ENCODE measurements at regions not wholly inside any gene's neighbourhood (a gene's known extent, or its start where the extent isn't known, plus 50 kb on each side); places are given as distances from the start of the nearest gene placed in this dataset.
"Not testable (repeated sequence)": the region's sequence is repeated elsewhere in the genome, so short reads cannot be mapped to it uniquely, and the experiment has no call there.

- no peak overlapping the region for H2AFZ ChIP-seq (ENCODE audit: low read depth, low read length)
- no peak overlapping the region for H3K4me3 ChIP-seq (ENCODE audit: low read depth in 1 of 2, low read length in 2 of 2)
- H3K4me1 ChIP-seq (ENCODE audit: insufficient read depth, low read length): no peaks in the 10 kb centered on the region
- H3K27ac ChIP-seq (ENCODE audit: low read length): no peak overlapping the region
- H3K9ac ChIP-seq (ENCODE audit: low read depth, low read length): no peak overlapping the region
- no peaks in the 10 kb centered on the region for H4K20me1 ChIP-seq (ENCODE audit: insufficient read depth, low read length)
- ATAC-seq (ENCODE audit: insufficient read depth, low read depth) (no peak), DNase-seq (no peak)
- H3K36me3 ChIP-seq (ENCODE audit: insufficient read depth, low read length): no peaks in the 10 kb centered on the region
- H3K79me2 ChIP-seq (ENCODE audit: insufficient read depth, low read length): no peaks in the 10 kb centered on the region
- no peak overlapping the region for H3K4me2 ChIP-seq (ENCODE audit: insufficient read depth, low read length)
- TF ChIP-seq CTCF (IDR thresholded peaks at IDR 0.05; ENCODE audit: borderline replicate concordance, extremely low read depth, low read length, poor library complexity, severe bottlenecking): no peak
- no peak for TF ChIP-seq EZH2 (IDR thresholded peaks at IDR 0.05; ENCODE audit: borderline replicate concordance, low read depth, low read length, severe bottlenecking)
- H3K27me3 ChIP-seq (ENCODE audit: insufficient read depth, low read length, poor library complexity): no peaks in the 10 kb centered on the region
- no peaks in the 10 kb centered on the region for H3K9me3 ChIP-seq (ENCODE audit: insufficient read depth, low read length, severe bottlenecking)
Observed at GRCh38 chr18:30781601-30782000, 260.9 kb downstream of the DSC3 start.

GRCh38 chr18:30775629-30776028, 266.9 kb downstream of the DSC3 start:
- Histone ChIP-seq H3K9ac (ENCODE audit: low read depth, low read length) (no peak overlapping the region), H4K20me1 (ENCODE audit: insufficient read depth, low read length) (no peaks in the 10 kb centered on the region), H2AFZ (ENCODE audit: low read depth, low read length) (no peak overlapping the region), H3K27ac (ENCODE audit: low read length) (no peak overlapping the region), H3K4me1 (ENCODE audit: insufficient read depth, low read length) (no peaks in the 10 kb centered on the region), H3K79me2 (ENCODE audit: insufficient read depth, low read length) (no peaks in the 10 kb centered on the region), H3K4me2 (ENCODE audit: insufficient read depth, low read length) (no peak overlapping the region), H3K27me3 (ENCODE audit: insufficient read depth, low read length, poor library complexity) (no peaks in the 10 kb centered on the region), H3K9me3 (ENCODE audit: insufficient read depth, low read length, severe bottlenecking) (peaks cover 2% of the 10 kb centered on the region), H3K4me3 (ENCODE audit: low read depth in 1 of 2, low read length in 2 of 2) (no peak overlapping the region), H3K36me3 (ENCODE audit: insufficient read depth, low read length) (no peaks in the 10 kb centered on the region)
- ATAC-seq (ENCODE audit: insufficient read depth, low read depth) (no peak), DNase-seq (no peak)
- TF ChIP-seq EZH2 (IDR thresholded peaks at IDR 0.05; ENCODE audit: borderline replicate concordance, low read depth, low read length, severe bottlenecking) (no peak), CTCF (IDR thresholded peaks at IDR 0.05; ENCODE audit: borderline replicate concordance, extremely low read depth, low read length, poor library complexity, severe bottlenecking) (no peak)

GRCh38 chr18:30772170-30772569, 270.4 kb downstream of the DSC3 start:
- H3K27ac ChIP-seq (ENCODE audit: low read length); H3K79me2 ChIP-seq (ENCODE audit: insufficient read depth, low read length); H3K9ac ChIP-seq (ENCODE audit: low read depth, low read length); H3K4me3 ChIP-seq (ENCODE audit: low read depth in 1 of 2, low read length in 2 of 2); H3K36me3 ChIP-seq (ENCODE audit: insufficient read depth, low read length); H2AFZ ChIP-seq (ENCODE audit: low read depth, low read length); ATAC-seq (ENCODE audit: insufficient read depth, low read depth); H3K4me1 ChIP-seq (ENCODE audit: insufficient read depth, low read length); DNase-seq; H3K9me3 ChIP-seq (ENCODE audit: insufficient read depth, low read length, severe bottlenecking); H3K4me2 ChIP-seq (ENCODE audit: insufficient read depth, low read length); H3K27me3 ChIP-seq (ENCODE audit: insufficient read depth, low read length, poor library complexity); H4K20me1 ChIP-seq (ENCODE audit: insufficient read depth, low read length): not testable (repeated sequence)

GRCh38 chr18:30766053-30766452, 276.5 kb downstream of the DSC3 start:
- no peaks in the 10 kb centered on the region for H3K36me3 ChIP-seq (ENCODE audit: insufficient read depth, low read length)
- no peak overlapping the region for H3K9ac ChIP-seq (ENCODE audit: low read depth, low read length)
- H3K9me3 ChIP-seq (ENCODE audit: insufficient read depth, low read length, severe bottlenecking): no peaks in the 10 kb centered on the region
- ATAC-seq (ENCODE audit: insufficient read depth, low read depth) (no peak), DNase-seq (no peak)
- no peaks in the 10 kb centered on the region for H3K4me1 ChIP-seq (ENCODE audit: insufficient read depth, low read length)
- H2AFZ ChIP-seq (ENCODE audit: low read depth, low read length): no peak overlapping the region
- H3K4me2 ChIP-seq (ENCODE audit: insufficient read depth, low read length): no peak overlapping the region
- no peaks in the 10 kb centered on the region for H3K27me3 ChIP-seq (ENCODE audit: insufficient read depth, low read length, poor library complexity)
- no peaks in the 10 kb centered on the region for H3K79me2 ChIP-seq (ENCODE audit: insufficient read depth, low read length)
- H4K20me1 ChIP-seq (ENCODE audit: insufficient read depth, low read length): no peaks in the 10 kb centered on the region
- no peak overlapping the region for H3K4me3 ChIP-seq (ENCODE audit: low read depth in 1 of 2, low read length in 2 of 2)
- no peak overlapping the region for H3K27ac ChIP-seq (ENCODE audit: low read length)
- TF ChIP-seq CTCF (IDR thresholded peaks at IDR 0.05; ENCODE audit: borderline replicate concordance, extremely low read depth, low read length, poor library complexity, severe bottlenecking) (no peak), EZH2 (IDR thresholded peaks at IDR 0.05; ENCODE audit: borderline replicate concordance, low read depth, low read length, severe bottlenecking) (no peak)
